IMR-90 (cell line): ENCODE measurements at regions not wholly inside any gene's neighbourhood (a gene's known extent, or its start where the extent isn't known, plus 50 kb on each side); places are given as distances from the start of the nearest gene placed in this dataset.

Source experiments
- ATAC-seq: fragments of 200-7000 bp; cut with Tn5 transposase; 2 replicates; pipeline ENCODE4 v1.9.1; 2020; ENCODE audit warnings: low read depth, mild to moderate bottlenecking, moderate library complexity
- BruUV-seq: library from RNA; stranded (reverse); fragments of 400-500 nt; replicated peaks from 2 replicates; lab custom pipeline; 2021; lab: Mats Ljungman, UMichigan
- CTCF ChIA-PET: fragments of 300-600 bp; formaldehyde crosslinking; extraction: SDS; loops from one replicate; lab custom pipeline; 2021; ENCODE audit warnings: antibody characterized with exemption; lab: Yijun Ruan, JAX
- POLR2A ChIA-PET: fragments of 300-600 bp; sonication (Branson Sonifier 250); formaldehyde crosslinking; loops from one replicate; lab custom pipeline; 2022; ENCODE audit warnings: antibody characterized with exemption; ENCODE audit not compliant: unreplicated experiment; lab: Charles Lee
- DNase-seq: peaks from one replicate; pipeline ENCODE4 v3.0.0; 2013
- H2AFZ ChIP-seq: replicated peaks from 2 replicates; pipeline ENCODE3; 2013; ENCODE audit warnings: low read length, mild to moderate bottlenecking; ENCODE audit not compliant: poor library complexity
- H2AK5ac ChIP-seq: 2 replicates; pipeline ENCODE4 v1.6.1; 2013; ENCODE audit warnings: low read depth, low read length, inconsistent platforms
- H2AK9ac ChIP-seq: replicated peaks from 2 replicates; pipeline ENCODE3; 2013; ENCODE audit warnings: mild to moderate bottlenecking, low read depth, low read length, moderate library complexity; ENCODE audit not compliant: poor library complexity
- H2BK120ac ChIP-seq: 2 replicates; pipeline ENCODE4 v1.6.1; 2013; ENCODE audit warnings: low read depth, low read length, inconsistent platforms
- H2BK15ac ChIP-seq: 3 replicates; pipeline ENCODE4 v1.6.1; 2013; ENCODE audit warnings: low read depth, low read length, inconsistent platforms
- H2BK20ac ChIP-seq: 2 replicates; pipeline ENCODE4 v1.6.1; 2013; ENCODE audit warnings: low read depth, mild to moderate bottlenecking, inconsistent platforms, low read length, moderate library complexity
- H2BK5ac ChIP-seq: 2 replicates; pipeline ENCODE4 v1.6.1; 2013; ENCODE audit warnings: mild to moderate bottlenecking, low read depth, low read length, inconsistent platforms; ENCODE audit not compliant: poor library complexity, severe bottlenecking
- H3K14ac ChIP-seq: replicated peaks from 2 replicates; pipeline ENCODE4 v1.6.1; 2013; ENCODE audit warnings: low read depth, low read length, inconsistent platforms
- H3K18ac ChIP-seq: 2 replicates; pipeline ENCODE4 v1.6.1; 2013; ENCODE audit warnings: low read depth, low read length, control low read depth
- H3K23ac ChIP-seq: 2 replicates; pipeline ENCODE4 v1.6.1; 2013; ENCODE audit warnings: low read depth, low read length, inconsistent platforms
- H3K27ac ChIP-seq: 2 replicates; pipeline ENCODE4 v1.5.1; 2013; ENCODE audit warnings: mild to moderate bottlenecking, control low read depth, low read length; ENCODE audit not compliant: insufficient read depth
- H3K27me3 ChIP-seq: 2 replicates; pipeline ENCODE4 v1.6.1; 2013; ENCODE audit warnings: low read length; ENCODE audit not compliant: control insufficient read depth, insufficient read depth
- H3K36me3 ChIP-seq: 2 replicates; pipeline ENCODE4 v1.6.1; 2013; ENCODE audit warnings: low read length, mixed read lengths; ENCODE audit not compliant: control insufficient read depth, insufficient read depth
- H3K4ac ChIP-seq: 2 replicates; pipeline ENCODE4 v1.6.1; 2013; ENCODE audit warnings: low read depth, low read length, inconsistent platforms
- H3K4me1 ChIP-seq: 2 replicates; pipeline ENCODE4 v1.6.1; 2013; ENCODE audit warnings: low read length, mixed read lengths; ENCODE audit not compliant: control insufficient read depth, insufficient read depth
- H3K4me2 ChIP-seq: 2 replicates; pipeline ENCODE4 v1.6.1; 2013; ENCODE audit warnings: low read depth, mild to moderate bottlenecking, control low read depth, low read length, moderate library complexity
- H3K4me3 ChIP-seq: 2 replicates; pipeline ENCODE4 v1.5.1; 2013; ENCODE audit warnings: low read depth, mild to moderate bottlenecking, control low read depth, low read length, moderate library complexity; ENCODE audit not compliant: insufficient read depth
- H3K56ac ChIP-seq: 2 replicates; pipeline ENCODE4 v1.6.1; 2013; ENCODE audit warnings: low read length, inconsistent platforms; ENCODE audit not compliant: insufficient read depth; ENCODE audit errors: extremely low read depth
- H3K79me1 ChIP-seq, 2 experiments: 2 replicates each; pipeline ENCODE4 v1.6.1; 2013; ENCODE audit warnings: low read length in 2 of 2, inconsistent platforms in 1 of 2, low read depth in 1 of 2
- H3K9ac ChIP-seq: 2 replicates; pipeline ENCODE4 v1.6.1; 2013; ENCODE audit warnings: low read depth, low read length, control low read depth
- H3K9me1 ChIP-seq: 2 replicates; pipeline ENCODE4 v1.6.1; 2013; ENCODE audit warnings: low read length, inconsistent platforms; ENCODE audit not compliant: insufficient read depth
- H3K9me3 ChIP-seq: 2 replicates; pipeline ENCODE4 v1.6.1; 2013; ENCODE audit warnings: low read length; ENCODE audit not compliant: control insufficient read depth, insufficient read depth
- H4K20me1 ChIP-seq: 2 replicates; pipeline ENCODE4 v1.6.1; 2013; ENCODE audit warnings: low read length, inconsistent platforms; ENCODE audit not compliant: insufficient read depth
- H4K5ac ChIP-seq: 2 replicates; pipeline ENCODE4 v1.6.1; 2013; ENCODE audit warnings: mild to moderate bottlenecking, low read depth, low read length, control low read depth
- H4K8ac ChIP-seq, 2 experiments: 2 replicates each; pipeline ENCODE4 v1.6.1; 2013; ENCODE audit warnings: low read depth in 2 of 2, low read length in 2 of 2, control low read depth in 1 of 2, inconsistent platforms in 1 of 2
- H4K91ac ChIP-seq: 2 replicates; pipeline ENCODE4 v1.6.1; 2013; ENCODE audit warnings: low read depth, low read length, inconsistent platforms; ENCODE audit not compliant: insufficient read depth
- CEBPB ChIP-seq: IDR thresholded peaks from 2 replicates; pipeline ENCODE4 v1.6.1; 2012; ENCODE audit warnings: low read depth, low read length, improper control_type of control experiment
- CHD1 ChIP-seq: IDR thresholded peaks from 2 replicates; pipeline ENCODE4 v1.6.1; 2012; ENCODE audit warnings: low read depth, low read length, improper control_type of control experiment
- MAFK ChIP-seq: IDR thresholded peaks from 2 replicates; pipeline ENCODE4 v1.6.1; 2012; ENCODE audit warnings: low read depth, low read length, improper control_type of control experiment
- MXI1 ChIP-seq: IDR thresholded peaks from 2 replicates; pipeline ENCODE4 v1.6.1; 2012; ENCODE audit warnings: low read depth, mild to moderate bottlenecking, low read length, moderate library complexity, borderline replicate concordance
- RAD21 ChIP-seq: IDR thresholded peaks from 2 replicates; pipeline ENCODE4 v1.6.1; 2012; ENCODE audit warnings: low read length, improper control_type of control experiment
- RCOR1 ChIP-seq: IDR thresholded peaks from 2 replicates; pipeline ENCODE4 v1.6.1; 2012; ENCODE audit warnings: mild to moderate bottlenecking, low read length, improper control_type of control experiment; ENCODE audit not compliant: insufficient replicate concordance
- RFX5 ChIP-seq: IDR thresholded peaks from 2 replicates; pipeline ENCODE4 v1.8.0; 2012; ENCODE audit warnings: low read depth, mild to moderate bottlenecking, low read length, moderate library complexity
- SMC3 ChIP-seq: fragments of 150-350 bp; IDR thresholded peaks from 2 replicates; pipeline ENCODE4 v1.6.1; 2016; ENCODE audit warnings: low read depth, mild to moderate bottlenecking, antibody characterized with exemption, low read length, moderate library complexity
- USF2 ChIP-seq: fragments of 150-350 bp; IDR thresholded peaks from 2 replicates; pipeline ENCODE4 v1.6.1; 2017; ENCODE audit warnings: mild to moderate bottlenecking, antibody characterized with exemption, low read length, low read depth
- WGBS, 2 experiments: methylation state at CpG; one replicate each; pipeline versions ENCODE4 v1.1.5 to v1.1.7; 2013; ENCODE audit warnings: missing lambda C conversion rate in 2 of 2; ENCODE audit not compliant: insufficient read length in 1 of 2; ENCODE audit errors: extremely low coverage in 2 of 2; 5-methylcytosine and 5-hydroxymethylcytosine counted together
- dilution Hi-C: fragments of 300-500 bp; cut with HindIII; formaldehyde crosslinking; loops from one replicate; pipeline ENCODE4 v1.14.3; 2018; ENCODE audit warnings: low sequenced_read_pairs; ENCODE audit not compliant: unreplicated experiment
- in situ Hi-C: fragments of 300-500 bp; cut with MboI; formaldehyde crosslinking; loops from 3 replicates; pipeline ENCODE4 v1.14.3; 2019; ENCODE audit warnings: low sequenced_read_pairs, inconsistent platforms, mixed read lengths
- intact Hi-C: fragments of 100-400 bp; cut with micrococcal nuclease; formaldehyde crosslinking; loops from 2 replicates; pipeline ENCODE4 v1.10.0; 2022

- no peak overlapping the region for H4K91ac ChIP-seq
- ChIA-PET POLR2A (no interaction called here), CTCF (no interaction called here)
- intact Hi-C loops = no loop called here
- no peak overlapping the region for H3K4me3 ChIP-seq
- no peaks in the 10 kb centered on the region for H3K36me3 ChIP-seq
- WGBS, 2 experiments = no CpG with 5 or more reads among the region's 4 CpGs
- H3K14ac ChIP-seq = no peak overlapping the region
- no peak for DNase-seq
- H2BK15ac ChIP-seq = no peak overlapping the region
- no peak overlapping the region for H2BK120ac ChIP-seq
- no TSS peak for BruUV-seq
- H4K8ac ChIP-seq = no peak overlapping the region
- no peaks in the 10 kb centered on the region for H4K20me1 ChIP-seq
- no peak overlapping the region for H4K5ac ChIP-seq
- H3K4ac ChIP-seq = no peak overlapping the region
- H3K27me3 ChIP-seq = no peaks in the 10 kb centered on the region; the same call in 1 of the 2 replicates
- ATAC-seq = no peak
- no peak overlapping the region for H3K23ac ChIP-seq
- no peak overlapping the region for H3K27ac ChIP-seq
- no peaks in the 10 kb centered on the region for H3K4me1 ChIP-seq
- H3K9ac ChIP-seq = no peak overlapping the region
- H3K18ac ChIP-seq = no peak overlapping the region
- 0 out of 2 replicates have a peak, but pooled peaks cover 3% of the 10 kb centered on the region for H3K9me1 ChIP-seq
- no peaks in the 10 kb centered on the region for H3K9me3 ChIP-seq
- in situ Hi-C loops = no loop called here
- no peak overlapping the region for H2BK20ac ChIP-seq
- no peak overlapping the region for H2BK5ac ChIP-seq
- no peak overlapping the region for H2AFZ ChIP-seq
- H3K56ac ChIP-seq = no peak overlapping the region
- TF ChIP-seq MAFK (no peak), RAD21 (no peak), RCOR1 (no peak), SMC3 (no peak), RFX5 (no peak), MXI1 (no peak), CHD1 (no peak), USF2 (no peak), CEBPB (no peak)
- no peak overlapping the region for H3K4me2 ChIP-seq
- H3K79me1 ChIP-seq = no peaks in the 10 kb centered on the region
- H2AK5ac ChIP-seq = no peak overlapping the region
- no peak overlapping the region for H2AK9ac ChIP-seq
- dilution Hi-C loops = no loop called here
Observed at GRCh38 chr18:46402945-46403344, 254.1 kb downstream of the LOXHD1 start.
